HepG2 (cell line): ENCODE measurements at regions not wholly inside any gene's neighbourhood (a gene's known extent, or its start where the extent isn't known, plus 50 kb on each side); places are given as distances from the start of the nearest gene placed in this dataset.

Experiments used
- ATAC-seq: fragments of 200-7000 bp; cut with Tn5 transposase; 3 replicates; pipeline ENCODE4 v1.9.1; 2020; ENCODE audit warnings: mild to moderate bottlenecking, moderate library complexity
- BruUV-seq: library from RNA; stranded (reverse); fragments of 400-500 nt; replicated peaks from 2 replicates; lab custom pipeline; 2021; lab: Mats Ljungman, UMichigan
- CTCF ChIA-PET: fragments of 300-600 bp; formaldehyde crosslinking; extraction: SDS; loops from one replicate; lab custom pipeline; 2021; ENCODE audit warnings: low total read pairs, inconsistent platforms, low intra/inter-chr PET ratio; lab: Yijun Ruan, JAX
- POLR2A ChIA-PET: fragments of 350-600 bp; sonication (Branson Sonifier 250); formaldehyde crosslinking; loops from one replicate; lab custom pipeline; 2020; ENCODE audit warnings: antibody characterized with exemption, inconsistent platforms; lab: Yijun Ruan, JAX
- DNase-seq: peaks from one replicate; pipeline ENCODE4 v3.0.0-alpha.2; 2015; ENCODE audit warnings: low spot score
- FAIRE-seq: peaks from 3 replicates; lab custom pipeline; 2011; peaks lifted over from hg19 to GRCh38; lab: Jason Lieb, UNC
- H2AFZ ChIP-seq: one replicate; pipeline ENCODE4 v1.6.1; 2011; ENCODE audit warnings: low read length, inconsistent platforms
- H3K27ac ChIP-seq: fragments of 300-600 bp; 3 replicates; pipeline ENCODE4 v1.8.0; 2011; ENCODE audit warnings: mixed run types, mild to moderate bottlenecking, mixed read lengths, low read length, inconsistent platforms; ENCODE audit not compliant: insufficient read depth; ENCODE audit errors: extremely low read length
- H3K27me3 ChIP-seq, 2 experiments: fragments of 200-600 bp in 1 of 2; 2 replicates in 1 of 2; 3 replicates in 1 of 2; pipeline versions ENCODE4 v1.6.0 to v1.8.0; 2011; ENCODE audit warnings: low read length in 2 of 2, mild to moderate bottlenecking in 2 of 2, moderate library complexity in 2 of 2, inconsistent platforms in 1 of 2; ENCODE audit not compliant: insufficient read depth in 2 of 2, control insufficient read depth in 1 of 2
- H3K36me3 ChIP-seq, 2 experiments: fragments of 200-600 bp in 1 of 2; replicated peaks in 1 of 2; 2 replicates in 1 of 2; 3 replicates in 1 of 2; pipeline versions ENCODE4 v1.5.1 to v1.8.0; 2011; ENCODE audit warnings: low read length in 2 of 2, inconsistent platforms in 1 of 2; ENCODE audit not compliant: insufficient read depth in 2 of 2, control insufficient read depth in 1 of 2
- H3K4me1 ChIP-seq: 2 replicates; pipeline ENCODE4 v1.5.1; 2012; ENCODE audit warnings: low read length, inconsistent platforms; ENCODE audit not compliant: insufficient read depth
- H3K4me2 ChIP-seq: 2 replicates; pipeline ENCODE4 v1.6.0; 2011; ENCODE audit warnings: low read depth, low read length, inconsistent platforms
- H3K4me3 ChIP-seq, 3 experiments: fragments of 200-600 bp in 1 of 3; sonication (generic), shearing (Covaris generic) in 1 of 3; replicated peaks in 1 of 3; 2 replicates each; pipeline ENCODE4 v1.5.1; 2011 to 2016; ENCODE audit warnings: low read length in 3 of 3, inconsistent platforms in 2 of 3, low read depth in 2 of 3, mild to moderate bottlenecking in 2 of 3, control low read depth in 1 of 3, mixed read lengths in 1 of 3; ENCODE audit not compliant: insufficient read depth in 1 of 3
- H3K79me2 ChIP-seq: one replicate; pipeline ENCODE4 v1.6.1; 2011; ENCODE audit warnings: low read length, inconsistent platforms; ENCODE audit not compliant: insufficient read depth
- H3K9ac ChIP-seq: 2 replicates; pipeline ENCODE4 v1.6.0; 2011; ENCODE audit warnings: mild to moderate bottlenecking, low read depth, low read length, inconsistent platforms; ENCODE audit not compliant: insufficient read depth
- H3K9me3 ChIP-seq: 2 replicates; pipeline ENCODE4 v1.5.1; 2012; ENCODE audit warnings: mild to moderate bottlenecking, low read length
- H4K20me1 ChIP-seq: 2 replicates; pipeline ENCODE4 v1.6.0; 2011; ENCODE audit warnings: inconsistent platforms, mild to moderate bottlenecking, low read length, moderate library complexity; ENCODE audit not compliant: insufficient read depth
- ARNT2 ChIP-seq: sonication (generic); formaldehyde crosslinking; IDR thresholded peaks from 2 replicates; pipeline ENCODE4 v1.8.0; 2022; ENCODE audit warnings: mild to moderate bottlenecking, low read depth, missing genetic modification reagents, moderate library complexity
- GABPA ChIP-seq, 2 experiments: IDR thresholded peaks; 2 replicates each; pipeline ENCODE4 v1.6.1; 2011 to 2016; ENCODE audit warnings: low read depth in 2 of 2, low read length in 1 of 2, missing biosample characterization in 1 of 2, missing genetic modification characterization in 1 of 2
- HMG20A ChIP-seq: IDR thresholded peaks from 2 replicates; pipeline ENCODE4 v1.6.1; 2016; ENCODE audit warnings: borderline replicate concordance
- PAX8 ChIP-seq: sonication (generic); formaldehyde crosslinking; IDR thresholded peaks from 2 replicates; pipeline ENCODE4 v1.8.0; 2022; ENCODE audit warnings: mild to moderate bottlenecking, missing genetic modification reagents, borderline replicate concordance
- PCBP1 ChIP-seq: fragments of 200-400 bp; formaldehyde crosslinking; IDR thresholded peaks from 2 replicates; pipeline ENCODE4 v1.6.1; 2017; ENCODE audit warnings: mild to moderate bottlenecking, low read depth, low read length, borderline replicate concordance
- PRMT3 ChIP-seq: sonication (generic); formaldehyde crosslinking; IDR thresholded peaks from 2 replicates; pipeline ENCODE4 v1.8.1; 2022; ENCODE audit warnings: low read depth, mild to moderate bottlenecking, moderate library complexity, missing genetic modification reagents, borderline replicate concordance
- TAF15 ChIP-seq: fragments of 200-400 bp; formaldehyde crosslinking; IDR thresholded peaks from one replicate; pipeline ENCODE4 v1.6.1; 2018; ENCODE audit warnings: mild to moderate bottlenecking, low read depth, low read length; ENCODE audit not compliant: poor library complexity, severe bottlenecking
- ZBTB14 ChIP-seq: sonication (generic); formaldehyde crosslinking; IDR thresholded peaks from 2 replicates; pipeline ENCODE4 v1.4.0; 2020; ENCODE audit warnings: missing genetic modification reagents
- ZIK1 ChIP-seq: sonication (generic); formaldehyde crosslinking; IDR thresholded peaks from 2 replicates; pipeline ENCODE4 v1.5.0; 2020; ENCODE audit warnings: mild to moderate bottlenecking, low read depth, missing genetic modification reagents, borderline replicate concordance
- ZNF207 ChIP-seq: fragments of 450-650 bp; IDR thresholded peaks from 2 replicates; pipeline ENCODE4 v1.6.1; 2016; ENCODE audit warnings: antibody characterized with exemption, borderline replicate concordance
- ZNF878 ChIP-seq: sonication (generic); formaldehyde crosslinking; IDR thresholded peaks from 2 replicates; pipeline ENCODE4 v1.8.1; 2023; ENCODE audit warnings: mild to moderate bottlenecking, missing genetic modification reagents, moderate library complexity
- ZSCAN22 ChIP-seq: sonication (generic); formaldehyde crosslinking; IDR thresholded peaks from 2 replicates; pipeline ENCODE4 v1.4.0; 2020; ENCODE audit warnings: mild to moderate bottlenecking, missing genetic modification reagents
- WGBS: methylation state at CpG from one replicate; pipeline ENCODE4 v1.1.6; 2017; ENCODE audit warnings: low lambda C conversion rate; 5-methylcytosine and 5-hydroxymethylcytosine counted together
- in situ Hi-C: cut with HindIII; loops from 2 replicates; pipeline ENCODE4 v1.10.0; 2017; ENCODE audit warnings: low pct_unique_long_range_greater_than_20kb; ENCODE audit not compliant: extremely low pct_ligation_motif_present
- intact Hi-C: fragments of 100-400 bp; cut with micrococcal nuclease; formaldehyde crosslinking; loops from one replicate; pipeline ENCODE4 v1.10.0; 2022; ENCODE audit not compliant: unreplicated experiment
- TF ChIP-seq, protein P1 (sequence below): sonication (generic); formaldehyde crosslinking; IDR thresholded peaks from 2 replicates; pipeline ENCODE4 v1.5.0; 2020; ENCODE audit warnings: missing genetic modification reagents
- TF ChIP-seq, protein P2 (sequence below): sonication (generic); formaldehyde crosslinking; IDR thresholded peaks from 2 replicates; pipeline ENCODE4 v1.5.0; 2020; ENCODE audit warnings: missing genetic modification reagents, mild to moderate bottlenecking, borderline replicate concordance
- TF ChIP-seq, protein P3 (sequence below), 2 experiments: sonication (generic) in 1 of 2; formaldehyde crosslinking in 1 of 2; IDR thresholded peaks; 2 replicates each; pipeline versions ENCODE4 v1.4.0 to v1.6.1; 2016 to 2020; ENCODE audit warnings: borderline replicate concordance in 1 of 2, low read depth in 1 of 2, mild to moderate bottlenecking in 1 of 2, missing genetic modification reagents in 1 of 2
- TF ChIP-seq, protein P4 (sequence below): IDR thresholded peaks from 2 replicates; pipeline ENCODE4 v1.6.1; 2016

DNA sequence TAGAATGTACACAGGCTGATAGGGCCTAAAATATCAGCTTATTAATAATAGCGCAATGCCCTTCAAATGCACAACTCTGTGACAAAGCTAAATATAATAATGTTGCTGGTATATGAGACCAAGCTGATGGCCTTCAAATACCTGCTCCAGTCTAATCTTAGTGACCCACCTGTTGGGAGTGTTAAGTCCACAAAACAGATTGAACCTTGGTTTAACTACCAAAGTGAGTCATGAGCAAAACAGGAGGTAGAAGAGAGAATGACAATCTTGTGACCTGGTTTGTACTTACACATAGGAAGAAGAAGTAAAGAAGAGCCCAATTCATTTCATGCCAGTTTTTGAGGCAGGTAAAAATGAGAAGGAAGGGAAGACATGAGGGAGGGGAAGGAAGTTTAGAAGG is 295.0 kb downstream of the NR4A2 start:
- no peak overlapping the region for H3K27ac ChIP-seq
- 48% methylated on average over 1 of the region's 1 CpG for WGBS
- ATAC-seq = peak; percentile 83
- no peak overlapping the region for H3K4me3 ChIP-seq
- no peaks in the 10 kb centered on the region for H3K79me2 ChIP-seq
- no peak overlapping the region for H3K9ac ChIP-seq
- peaks cover 14% of the 10 kb centered on the region for H3K4me1 ChIP-seq
- BruUV-seq = no TSS peak
- H2AFZ ChIP-seq = no peak overlapping the region
- in situ Hi-C loops (no loop called here), intact Hi-C loops (no loop called here)
- peak; percentile 59 for DNase-seq
- no peaks in the 10 kb centered on the region for H3K36me3 ChIP-seq
- no peak overlapping the region for H3K4me2 ChIP-seq
- FAIRE-seq = no peak
- H3K9me3 ChIP-seq = 0 out of 2 replicates have a peak, but pooled peaks cover 4% of the 10 kb centered on the region
- no peaks in the 10 kb centered on the region for H4K20me1 ChIP-seq
- H3K27me3 ChIP-seq = no peaks in the 10 kb centered on the region
- POLR2A ChIA-PET = no interaction called here
- CTCF ChIA-PET = no interaction called here
- TF ChIP-seq ZNF207 (no peak), PCBP1 (no peak), ZSCAN22 (CRISPR knock-in tag) (no peak), ZIK1 (no peak), PAX8 (CRISPR knock-in tag) (no peak), ZNF878 (CRISPR knock-in tag) (no peak), HMG20A (CRISPR knock-in tag) (no peak), ZBTB14 (CRISPR knock-in tag) (no peak), PRMT3 (CRISPR knock-in tag) (no peak), TAF15 (no peak), GABPA (IDR thresholded peaks at IDR 0.05; ENCODE audit: low read depth, low read length) (no peak), GABPA (CRISPR knock-in tag; IDR thresholded peaks at IDR 0.05; ENCODE audit: low read depth) (no peak), ARNT2 (no peak)
- TF ChIP-seq, protein P1, sequence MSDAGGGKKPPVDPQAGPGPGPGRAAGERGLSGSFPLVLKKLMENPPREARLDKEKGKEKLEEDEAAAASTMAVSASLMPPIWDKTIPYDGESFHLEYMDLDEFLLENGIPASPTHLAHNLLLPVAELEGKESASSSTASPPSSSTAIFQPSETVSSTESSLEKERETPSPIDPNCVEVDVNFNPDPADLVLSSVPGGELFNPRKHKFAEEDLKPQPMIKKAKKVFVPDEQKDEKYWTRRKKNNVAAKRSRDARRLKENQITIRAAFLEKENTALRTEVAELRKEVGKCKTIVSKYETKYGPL (CRISPR knock-in tag) = no peak
- TF ChIP-seq, protein P2, sequence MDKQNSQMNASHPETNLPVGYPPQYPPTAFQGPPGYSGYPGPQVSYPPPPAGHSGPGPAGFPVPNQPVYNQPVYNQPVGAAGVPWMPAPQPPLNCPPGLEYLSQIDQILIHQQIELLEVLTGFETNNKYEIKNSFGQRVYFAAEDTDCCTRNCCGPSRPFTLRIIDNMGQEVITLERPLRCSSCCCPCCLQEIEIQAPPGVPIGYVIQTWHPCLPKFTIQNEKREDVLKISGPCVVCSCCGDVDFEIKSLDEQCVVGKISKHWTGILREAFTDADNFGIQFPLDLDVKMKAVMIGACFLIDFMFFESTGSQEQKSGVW (CRISPR knock-in tag) = no peak
- TF ChIP-seq, protein P3, sequence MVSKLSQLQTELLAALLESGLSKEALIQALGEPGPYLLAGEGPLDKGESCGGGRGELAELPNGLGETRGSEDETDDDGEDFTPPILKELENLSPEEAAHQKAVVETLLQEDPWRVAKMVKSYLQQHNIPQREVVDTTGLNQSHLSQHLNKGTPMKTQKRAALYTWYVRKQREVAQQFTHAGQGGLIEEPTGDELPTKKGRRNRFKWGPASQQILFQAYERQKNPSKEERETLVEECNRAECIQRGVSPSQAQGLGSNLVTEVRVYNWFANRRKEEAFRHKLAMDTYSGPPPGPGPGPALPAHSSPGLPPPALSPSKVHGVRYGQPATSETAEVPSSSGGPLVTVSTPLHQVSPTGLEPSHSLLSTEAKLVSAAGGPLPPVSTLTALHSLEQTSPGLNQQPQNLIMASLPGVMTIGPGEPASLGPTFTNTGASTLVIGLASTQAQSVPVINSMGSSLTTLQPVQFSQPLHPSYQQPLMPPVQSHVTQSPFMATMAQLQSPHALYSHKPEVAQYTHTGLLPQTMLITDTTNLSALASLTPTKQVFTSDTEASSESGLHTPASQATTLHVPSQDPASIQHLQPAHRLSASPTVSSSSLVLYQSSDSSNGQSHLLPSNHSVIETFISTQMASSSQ (IDR thresholded peaks at IDR 0.05; ENCODE audit: low read depth) = no peak
- TF ChIP-seq, protein P3 (CRISPR knock-in tag; IDR thresholded peaks at IDR 0.05; ENCODE audit: borderline replicate concordance) = no peak
- TF ChIP-seq, protein P4, sequence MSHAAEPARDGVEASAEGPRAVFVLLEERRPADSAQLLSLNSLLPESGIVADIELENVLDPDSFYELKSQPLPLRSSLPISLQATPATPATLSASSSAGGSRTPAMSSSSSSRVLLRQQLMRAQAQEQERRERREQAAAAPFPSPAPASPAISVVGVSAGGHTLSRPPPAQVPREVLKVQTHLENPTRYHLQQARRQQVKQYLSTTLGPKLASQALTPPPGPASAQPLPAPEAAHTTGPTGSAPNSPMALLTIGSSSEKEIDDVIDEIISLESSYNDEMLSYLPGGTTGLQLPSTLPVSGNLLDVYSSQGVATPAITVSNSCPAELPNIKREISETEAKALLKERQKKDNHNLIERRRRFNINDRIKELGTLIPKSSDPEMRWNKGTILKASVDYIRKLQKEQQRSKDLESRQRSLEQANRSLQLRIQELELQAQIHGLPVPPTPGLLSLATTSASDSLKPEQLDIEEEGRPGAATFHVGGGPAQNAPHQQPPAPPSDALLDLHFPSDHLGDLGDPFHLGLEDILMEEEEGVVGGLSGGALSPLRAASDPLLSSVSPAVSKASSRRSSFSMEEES = peak; percentile 45; the same call in 1 of the 2 replicates
